GM20431 (cell line): ENCODE measurements at regions not wholly inside any gene's neighbourhood (a gene's known extent, or its start where the extent isn't known, plus 50 kb on each side); places are given as distances from the start of the nearest gene placed in this dataset.

Source experiments
- in situ Hi-C: fragments of 300-500 bp; cut with MseI, MboI; formaldehyde crosslinking; loops from one replicate; pipeline ENCODE4 v1.15.0; 2020; ENCODE audit warnings: low sequenced_read_pairs; ENCODE audit not compliant: unreplicated experiment

DNA sequence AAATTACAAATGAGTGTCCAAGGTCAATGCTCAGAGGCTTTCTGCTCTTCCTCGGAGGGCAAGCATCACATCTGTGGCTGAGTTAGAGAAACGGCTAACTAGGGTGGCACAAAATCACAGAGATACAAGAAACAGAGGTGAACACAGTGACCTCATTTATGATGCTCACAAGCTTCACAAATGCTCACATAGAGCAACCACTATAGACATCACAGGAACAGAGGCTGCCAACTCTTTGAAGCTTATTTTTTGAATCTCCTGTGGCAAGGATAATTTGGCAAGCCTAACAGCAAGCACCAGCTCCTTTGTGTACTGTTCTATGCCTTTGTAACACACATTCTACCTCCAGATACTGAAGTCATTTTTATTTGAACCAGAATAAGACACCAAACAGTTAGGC lies 416.5 kb upstream of the DDI1 start:
- in situ Hi-C loops: no loop called here

DNA sequence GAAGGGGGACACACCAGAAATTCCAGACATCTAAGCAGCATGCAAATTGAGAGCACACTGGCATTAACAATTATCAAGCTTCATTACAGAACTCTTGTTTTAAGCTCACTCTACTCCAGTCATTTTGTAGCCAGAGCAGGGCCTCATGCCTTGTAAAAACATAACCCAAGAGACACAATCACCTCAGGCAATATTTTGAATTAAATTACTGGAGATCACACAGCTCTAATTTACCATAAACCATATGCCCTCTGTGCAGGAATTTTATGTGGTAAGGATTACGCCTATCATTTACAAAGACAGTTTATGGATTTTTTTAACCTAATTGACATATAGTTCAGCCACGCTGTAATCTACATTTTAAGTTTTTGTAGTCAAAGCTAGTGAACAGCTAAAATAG lies 414.1 kb upstream of the DDI1 start:
- in situ Hi-C loops: no loop called here

DNA sequence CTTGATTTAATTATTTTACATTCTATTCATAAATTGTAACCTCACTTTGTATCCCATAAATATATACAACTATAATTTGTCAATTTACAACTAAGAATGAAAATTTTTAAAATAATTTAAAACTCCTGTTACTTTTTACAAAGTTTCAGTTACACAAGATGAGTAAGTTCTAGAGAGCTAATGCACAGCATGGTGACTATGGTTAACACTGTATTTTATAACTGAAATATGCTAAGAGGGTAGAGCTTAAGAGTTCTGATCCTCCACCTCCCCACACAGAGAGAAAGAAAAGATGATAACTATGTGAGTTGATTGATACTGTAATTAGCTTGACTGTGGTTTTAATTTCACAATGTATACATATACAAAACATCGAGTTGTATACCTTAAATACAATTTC lies 412.5 kb upstream of the DDI1 start:
- in situ Hi-C loops: no loop called here

DNA sequence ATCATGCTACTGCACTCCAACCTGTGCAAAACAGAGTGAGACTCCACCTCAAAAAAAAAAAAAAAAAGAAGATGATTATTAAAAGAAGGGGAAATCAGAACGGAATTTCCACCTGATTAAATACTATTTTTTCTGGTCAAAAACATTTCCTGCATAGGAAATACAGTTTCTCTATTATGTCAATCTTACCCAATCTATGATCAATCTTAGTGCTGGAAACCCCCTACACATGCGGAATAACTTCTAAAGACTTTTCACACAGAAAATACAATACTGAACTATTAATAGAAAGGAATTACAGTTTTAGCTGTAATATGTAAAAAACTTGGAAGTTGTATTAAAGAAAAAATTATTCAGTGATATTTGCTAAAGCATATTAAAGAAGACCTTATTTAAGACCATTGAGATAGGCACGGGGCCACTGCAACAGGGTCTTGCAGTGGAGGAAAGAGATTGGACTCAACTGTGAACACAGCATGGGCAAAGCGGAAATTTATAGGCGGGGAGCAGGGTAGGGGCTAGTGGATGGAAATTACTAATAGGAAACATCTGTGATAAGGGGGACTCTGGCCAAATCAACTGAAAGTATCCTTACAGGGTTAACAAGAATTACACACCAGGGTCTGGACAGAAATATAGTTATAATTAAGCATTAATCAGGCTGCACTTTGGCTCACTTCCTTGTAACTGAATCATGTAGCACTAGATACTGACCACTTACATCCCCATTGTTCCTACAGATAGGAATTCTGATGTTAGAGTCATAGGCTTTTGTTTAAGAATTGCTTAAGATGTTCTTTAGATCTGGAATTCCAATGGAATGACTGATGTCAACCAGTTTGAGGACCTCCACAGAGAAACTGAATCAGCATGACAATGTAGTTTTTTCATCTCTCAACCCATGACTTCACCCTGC lies 411.5 kb upstream of the DDI1 start:
- in situ Hi-C loops: no loop called here

DNA sequence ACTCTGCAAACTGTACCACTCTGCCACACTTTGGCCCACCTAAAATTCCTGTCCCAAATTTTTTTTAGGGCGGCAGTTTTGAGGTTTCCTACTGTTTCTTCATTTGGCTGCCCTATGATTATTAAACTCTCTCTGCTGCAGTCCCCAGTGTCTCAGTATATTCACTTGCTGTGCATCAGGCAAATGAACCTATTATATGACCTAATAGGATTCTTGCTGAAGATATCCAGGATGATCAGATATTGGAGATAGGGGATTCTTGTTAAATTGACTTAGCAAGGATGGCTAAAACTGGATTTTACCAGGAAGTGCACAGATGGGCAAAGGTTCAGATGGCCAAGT lies 410.8 kb upstream of the DDI1 start:
- in situ Hi-C loops: no loop called here

DNA sequence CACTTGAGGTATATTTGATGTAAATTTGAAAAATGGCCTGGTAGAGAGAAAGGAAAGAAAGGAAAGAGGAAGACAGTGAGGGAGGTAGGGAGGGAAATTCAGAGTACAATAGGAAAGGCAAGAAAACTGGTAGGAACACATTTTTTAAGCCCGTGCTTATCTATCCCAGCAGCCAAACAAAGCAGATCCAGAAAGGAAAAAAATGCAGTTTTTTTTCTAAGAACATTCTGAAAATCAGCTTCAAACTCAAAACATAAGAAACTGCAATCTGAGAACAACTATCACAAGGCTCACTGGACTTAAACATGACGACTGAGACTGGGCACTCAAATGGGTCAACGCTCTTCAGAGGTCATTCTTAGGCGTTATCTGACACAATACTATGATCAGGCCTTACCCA lies 408.3 kb upstream of the DDI1 start:
- in situ Hi-C loops: no loop called here

DNA sequence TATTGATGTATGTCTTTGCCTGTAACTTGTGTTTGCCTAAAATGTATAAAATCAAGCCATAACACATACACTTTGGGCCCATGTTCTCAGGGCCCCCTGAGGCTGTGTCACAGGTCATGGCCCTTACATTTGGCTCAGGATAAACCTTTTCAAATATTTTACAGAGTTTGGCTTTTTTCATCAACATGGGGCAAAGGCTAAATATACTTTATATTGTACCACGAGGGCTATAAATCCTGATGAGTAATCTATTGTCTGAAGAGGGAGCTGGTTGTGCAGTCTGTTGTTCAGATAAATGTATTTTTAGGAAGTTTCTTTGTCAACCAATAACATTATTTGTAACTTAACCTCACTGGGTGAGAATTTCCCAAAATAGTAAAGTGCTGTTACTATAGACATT lies 404.6 kb upstream of the DDI1 start:
- in situ Hi-C loops: no loop called here

DNA sequence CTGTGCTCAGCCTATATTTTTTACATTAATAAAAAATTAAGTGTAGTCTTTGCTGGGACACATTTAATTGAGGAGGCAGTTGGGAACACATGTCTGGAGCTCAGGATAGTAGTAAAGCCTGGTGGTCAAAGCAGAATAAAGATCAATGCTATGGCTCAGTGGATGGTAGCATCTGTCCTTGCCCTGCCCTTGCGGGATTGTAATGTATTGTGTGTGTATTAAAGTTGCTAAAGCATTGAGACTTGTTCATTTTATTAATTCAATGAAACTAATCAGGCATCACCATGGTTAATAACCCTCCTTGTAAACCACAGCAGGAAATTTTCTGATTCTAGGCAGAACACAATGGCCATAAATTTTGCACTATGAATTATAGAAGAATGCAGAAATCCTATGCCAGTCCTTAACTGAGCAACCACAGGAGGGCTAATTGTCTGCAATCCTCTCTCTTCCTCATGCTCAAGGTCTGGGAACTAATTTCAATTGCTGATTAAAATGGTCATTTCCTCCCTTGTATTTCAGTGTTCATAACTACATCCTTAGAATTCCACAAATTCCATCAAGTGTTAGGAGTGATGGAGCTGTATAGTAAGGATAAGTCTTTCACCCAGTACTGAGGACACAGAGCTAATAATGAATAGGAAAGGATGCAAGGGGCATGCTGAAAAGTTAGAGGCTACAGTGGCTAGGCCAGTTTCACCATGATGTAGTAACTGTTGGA lies 403.2 kb upstream of the DDI1 start:
- in situ Hi-C loops: no loop called here

DNA sequence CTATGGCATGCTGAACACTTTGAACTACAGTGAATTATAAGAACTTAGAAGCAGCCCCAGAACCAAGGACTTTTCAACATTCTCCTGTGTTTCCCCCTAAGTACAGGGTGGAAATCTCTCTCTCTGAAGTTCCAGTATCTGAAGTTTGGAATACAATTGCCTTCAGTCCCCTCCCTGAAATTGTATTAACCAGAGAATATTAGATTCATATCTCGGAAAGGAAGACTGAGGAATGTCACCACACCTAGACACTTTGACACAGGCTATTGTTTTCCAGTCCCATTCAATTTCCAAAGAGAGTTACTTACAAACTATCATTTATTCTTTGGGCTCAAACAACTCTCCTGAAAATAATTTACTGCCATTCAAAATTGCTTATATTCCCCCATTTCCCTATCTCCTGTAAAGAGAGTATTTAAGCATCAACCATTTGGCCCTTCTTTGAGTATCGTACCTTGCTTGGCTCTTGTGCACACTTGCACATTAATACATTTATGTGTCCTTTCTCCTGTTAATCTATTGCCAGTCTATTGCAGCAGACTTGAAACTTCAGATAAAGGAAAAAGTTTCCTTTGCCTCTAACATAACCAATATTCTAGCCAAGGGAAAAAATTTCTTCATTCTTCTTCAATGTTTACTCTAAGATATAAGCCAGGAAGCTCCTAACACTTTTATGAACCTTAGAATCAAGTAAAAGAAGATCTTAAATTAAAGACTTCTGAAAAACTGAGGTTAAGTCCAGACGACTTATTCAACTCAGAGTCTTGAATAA lies 402.4 kb upstream of the DDI1 start:
- in situ Hi-C loops: no loop called here

DNA sequence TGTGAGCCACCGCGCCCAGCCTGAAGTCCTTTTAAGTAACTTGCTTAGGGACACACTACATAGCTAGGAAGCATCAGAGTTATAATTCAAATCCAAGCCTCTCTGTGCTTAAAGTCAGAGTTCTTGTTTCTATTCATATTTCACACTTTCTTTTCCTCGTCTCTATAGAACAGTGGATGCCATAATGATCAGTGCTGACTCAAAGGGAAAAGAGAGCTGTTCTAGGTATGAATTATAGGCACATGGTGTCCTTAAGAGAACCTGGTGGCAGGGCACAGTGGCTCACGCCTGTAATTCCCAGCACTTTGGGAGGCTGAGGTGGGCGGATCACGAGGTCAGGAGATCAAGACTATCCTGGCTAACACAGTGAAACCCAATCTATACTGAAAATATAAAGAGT lies 400.2 kb upstream of the DDI1 start:
- in situ Hi-C loops: no loop called here

DNA sequence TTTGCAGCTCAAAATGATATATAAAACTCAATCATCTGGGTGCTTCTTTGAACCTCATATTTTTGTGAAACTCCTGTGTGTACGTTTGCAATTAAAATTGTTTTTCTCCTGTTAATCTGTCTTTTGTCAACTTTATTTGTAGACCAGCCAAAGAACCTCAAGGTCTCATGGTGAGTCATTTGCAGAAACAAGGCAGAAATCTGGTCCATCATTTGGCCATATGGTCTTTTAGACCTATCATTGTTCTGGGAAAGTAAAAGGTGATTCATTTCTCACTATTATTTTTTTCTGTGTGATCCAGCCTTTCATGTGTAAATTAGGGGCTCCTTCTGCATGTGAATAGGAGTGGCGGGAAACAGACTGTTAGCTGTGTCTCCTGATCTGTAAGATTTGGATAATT lies 399.1 kb upstream of the DDI1 start:
- in situ Hi-C loops: no loop called here

DNA sequence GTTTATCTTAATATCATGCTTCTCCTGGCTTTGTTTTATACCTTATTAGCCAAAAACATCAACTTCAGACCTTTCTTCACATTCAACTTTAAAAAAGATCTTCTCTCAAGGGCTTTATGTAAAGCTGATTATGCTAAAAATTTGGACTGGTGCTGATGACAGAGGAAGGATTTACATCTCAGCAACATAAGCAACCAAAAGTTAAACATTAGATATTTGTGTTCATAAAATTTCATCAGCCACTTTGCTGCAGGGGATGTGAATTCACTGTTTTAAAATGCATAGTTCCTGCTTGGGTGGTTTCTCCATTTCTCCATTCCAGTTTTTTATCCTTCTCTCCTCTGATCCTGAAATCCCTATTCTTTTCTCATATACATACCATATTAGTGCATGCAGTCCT lies 398.6 kb upstream of the DDI1 start:
- in situ Hi-C loops: no loop called here

DNA sequence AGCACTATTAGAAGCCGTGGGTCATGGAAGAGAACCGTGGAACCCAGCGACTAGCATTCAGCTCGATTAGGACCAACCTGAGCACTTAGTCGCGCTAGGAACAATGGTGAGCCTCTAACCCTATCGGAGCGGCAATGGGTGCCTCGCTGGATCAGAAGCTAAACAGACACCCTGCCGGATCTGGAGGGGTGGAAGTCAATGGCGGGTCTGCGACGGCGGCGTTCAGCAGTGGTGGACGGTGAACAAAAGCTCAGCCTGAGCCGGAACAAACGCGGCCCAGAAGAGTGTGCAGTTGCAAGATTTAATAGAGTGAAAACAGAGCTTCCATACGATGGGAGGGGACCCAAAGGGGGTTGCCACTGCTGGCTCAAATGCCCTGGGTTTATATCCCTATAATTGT lies 391.8 kb upstream of the DDI1 start:
- in situ Hi-C loops: no loop called here

DNA sequence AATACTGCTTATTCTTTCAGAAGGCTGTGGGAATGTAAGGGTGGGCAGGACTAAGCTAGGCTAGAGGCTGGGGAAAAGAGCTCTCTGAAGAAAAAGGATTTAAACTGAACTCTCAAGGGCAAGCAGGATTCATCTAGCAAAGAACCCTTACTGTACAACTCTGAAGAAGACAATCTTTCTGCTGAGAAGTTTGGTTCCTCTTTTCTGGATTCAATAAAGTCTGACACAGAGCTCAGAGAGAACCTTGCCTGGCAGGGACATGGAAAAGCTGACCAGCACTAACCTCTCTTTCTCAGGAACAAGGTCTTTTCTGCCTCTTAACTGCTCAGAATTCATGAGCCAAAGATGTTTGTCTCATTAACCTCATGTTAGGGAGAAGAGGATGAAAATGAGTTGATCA lies 388.4 kb upstream of the DDI1 start:
- in situ Hi-C loops: no loop called here

DNA sequence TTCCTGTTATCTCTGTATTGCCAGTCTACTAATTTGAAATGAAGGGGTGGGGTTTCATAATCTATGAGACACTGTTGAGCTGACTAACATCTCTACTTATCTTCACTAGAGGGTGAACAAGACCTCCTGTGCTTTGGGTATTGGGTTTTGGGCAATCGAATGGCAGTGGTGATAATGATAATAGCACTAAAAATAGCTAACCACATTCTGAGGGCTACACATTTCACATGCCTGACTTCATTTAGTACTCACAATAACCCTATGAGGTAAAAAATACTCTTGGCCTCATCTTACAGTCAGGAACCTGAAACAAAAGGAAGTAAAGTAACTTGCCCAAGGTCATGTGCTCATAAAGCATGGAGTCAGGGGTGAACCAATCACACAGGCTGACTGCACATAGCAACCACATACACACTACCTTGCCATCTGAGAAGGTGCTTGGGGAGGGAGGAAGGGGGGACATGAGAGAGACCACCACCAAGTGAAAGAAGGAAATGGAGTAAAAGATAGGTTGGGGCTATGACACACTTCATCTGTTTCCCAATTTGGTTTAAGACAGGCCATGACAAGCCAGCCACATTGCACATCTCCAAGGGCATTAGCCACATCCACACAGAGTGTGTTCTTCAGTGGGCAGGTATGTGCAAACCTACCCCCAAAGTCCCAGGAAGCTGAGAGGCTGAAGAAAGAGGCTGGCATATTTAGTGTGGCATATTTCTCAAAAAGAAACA lies 387.6 kb upstream of the DDI1 start:
- in situ Hi-C loops: no loop called here

DNA sequence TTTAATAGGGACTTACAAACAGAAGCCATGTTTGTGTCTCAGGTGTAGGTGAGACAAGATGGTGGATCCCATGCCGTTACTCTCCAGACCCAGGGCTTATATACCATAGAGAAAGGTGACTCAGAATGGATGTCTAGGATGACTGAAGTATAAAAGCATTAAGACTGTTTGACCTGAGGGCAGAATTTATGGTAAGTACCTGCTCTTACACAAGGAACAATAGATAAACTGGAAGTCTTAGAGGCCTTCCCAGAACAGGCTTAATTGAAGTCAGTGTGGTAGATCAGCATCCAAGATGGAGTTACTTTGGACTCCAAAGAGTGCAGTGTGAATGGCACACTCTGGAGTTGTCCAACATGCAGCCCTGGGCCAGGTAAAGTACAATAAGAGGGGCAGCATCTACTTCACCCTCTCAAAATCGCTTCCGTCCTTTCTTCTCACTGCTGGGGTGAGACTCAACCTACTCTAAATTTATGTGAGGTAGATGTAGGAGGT lies 387.0 kb upstream of the DDI1 start:
- in situ Hi-C loops: no loop called here

DNA sequence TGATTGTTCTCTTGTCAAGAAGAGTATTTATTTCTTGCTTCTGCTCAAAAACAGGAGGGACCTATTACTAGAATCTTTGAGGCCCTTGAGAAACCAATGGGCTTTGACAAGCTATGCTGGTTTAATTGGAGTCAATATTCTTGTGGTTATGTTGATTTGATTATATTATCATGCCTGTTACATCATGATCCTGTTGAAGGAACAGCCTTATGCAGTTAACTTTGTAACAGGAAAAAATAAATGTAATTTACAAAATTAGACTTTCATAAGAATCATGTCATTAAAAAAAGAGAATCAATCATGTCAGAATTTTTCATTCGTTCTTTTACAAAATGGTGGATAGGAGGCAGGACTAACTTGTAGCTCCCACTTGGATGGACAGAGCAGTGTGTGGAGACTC lies 386.1 kb upstream of the DDI1 start:
- in situ Hi-C loops: no loop called here

DNA sequence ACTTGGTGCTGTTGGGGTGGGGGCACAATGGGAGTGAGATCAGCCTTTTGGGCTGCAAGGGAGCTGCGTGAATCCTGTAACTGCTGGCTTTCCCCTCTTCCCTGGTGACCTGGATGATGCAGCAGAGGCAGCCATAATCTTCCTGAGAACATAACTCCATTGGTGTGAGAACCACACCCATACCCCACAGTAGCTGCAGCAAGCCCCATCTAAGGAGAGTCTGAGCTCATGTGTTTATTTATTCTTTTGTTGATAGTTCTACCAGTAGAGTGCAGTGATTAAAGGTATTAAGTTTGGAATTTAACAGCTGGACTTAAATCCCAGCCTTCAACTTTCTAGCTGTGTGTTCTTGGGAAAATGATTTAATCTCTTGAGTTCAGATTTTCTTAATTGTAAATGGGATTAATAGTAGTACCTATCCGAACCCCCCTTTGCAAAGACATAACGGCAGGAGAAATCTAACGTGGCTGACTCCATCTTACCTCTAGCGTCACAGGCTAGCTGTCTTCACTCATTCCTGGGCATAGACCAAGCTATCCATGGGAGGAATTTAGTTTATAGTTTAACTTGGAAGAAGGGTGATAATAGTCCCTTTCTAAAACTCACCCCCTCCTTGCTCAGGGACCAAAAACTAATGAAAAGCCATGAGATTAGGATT lies 385.0 kb upstream of the DDI1 start:
- in situ Hi-C loops: no loop called here

DNA sequence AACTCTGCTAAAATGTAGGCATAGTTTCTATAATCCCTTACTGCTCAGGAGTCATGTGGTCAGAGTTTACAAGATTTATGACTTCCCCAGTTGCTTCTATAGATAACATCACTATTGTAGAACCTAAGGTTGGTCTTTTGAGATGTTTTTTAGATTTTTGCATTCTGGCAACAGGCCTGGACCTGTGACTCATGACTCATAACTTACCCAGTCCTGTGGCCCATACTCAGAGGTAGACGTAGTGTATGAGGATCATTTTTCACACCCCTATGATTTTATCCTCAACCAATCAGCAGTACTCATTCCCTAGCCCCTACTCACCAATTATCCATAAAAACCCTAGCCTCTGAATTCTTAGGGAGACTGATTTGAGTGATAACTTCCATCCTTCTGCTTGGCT lies 384.4 kb upstream of the DDI1 start:
- in situ Hi-C loops: no loop called here

DNA sequence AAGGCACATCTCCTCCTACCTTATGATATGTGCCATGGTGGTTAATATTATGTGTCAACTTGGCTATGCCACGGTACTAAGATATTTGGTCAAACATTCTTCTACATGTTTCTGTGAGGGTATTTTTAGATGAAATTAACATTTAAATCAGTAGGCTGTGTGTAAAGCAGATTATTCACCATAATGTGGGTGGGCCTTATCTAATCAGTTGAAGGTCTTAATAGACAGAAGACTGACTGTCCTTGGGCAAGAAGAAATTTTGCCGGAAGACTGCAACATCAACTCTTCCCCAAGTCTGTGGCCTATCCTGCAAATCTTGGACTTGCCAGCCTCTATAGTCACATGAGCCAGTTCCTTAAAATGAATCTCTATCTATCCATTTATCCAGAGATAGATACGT lies 380.1 kb upstream of the DDI1 start:
- in situ Hi-C loops: no loop called here
